ENCODE measurements at regions not wholly inside any gene's neighbourhood (a gene's known extent, or its start where the extent isn't known, plus 50 kb on each side); places are given as distances from the start of the nearest gene placed in this dataset.

- no peak for TF ChIP-seq CTCF (conservative IDR thresholded peaks at IDR 0.05; ENCODE audit: low read length)
- TF ChIP-seq EZH2phosphoT487 (IDR thresholded peaks at IDR 0.05; ENCODE audit: borderline replicate concordance), result no peak
Measured at GRCh38 chr7:92968502-92968901, 132.1 kb upstream of the CDK6 start.

All from Loucy (cell line).